Epithelial cell of proximal tubule (primary cell): ENCODE measurements at regions not wholly inside any gene's neighbourhood (a gene's known extent, or its start where the extent isn't known, plus 50 kb on each side); places are given as distances from the start of the nearest gene placed in this dataset.

Experiments
- DNase-seq: peaks from one replicate; pipeline ENCODE4 v3.0.0-alpha.2; 2011; ENCODE audit warnings: low read depth
- H3K4me3 ChIP-seq: 2 replicates; pipeline ENCODE4 v1.5.1; 2011; ENCODE audit warnings: low read depth, mild to moderate bottlenecking, low read length
- CTCF ChIP-seq: conservative IDR thresholded peaks from 2 replicates; pipeline ENCODE4 v1.5.1; 2012; ENCODE audit warnings: low read depth, mild to moderate bottlenecking, low read length

GRCh38 chr4:128338634-128339355 lies 51.2 kb upstream of the PGRMC2 start:
- DNase-seq, result no peak
- TF ChIP-seq CTCF, result no peak
- H3K4me3 ChIP-seq, result no peak overlapping the region

- no peak for TF ChIP-seq CTCF
- no peak for DNase-seq
- H3K4me3 ChIP-seq, result no peak overlapping the region
These were observed 50.2 kb upstream of the PGRMC2 start for GRCh38 chr4:128337863-128338262.
